ENCODE measurements at regions not wholly inside any gene's neighbourhood (a gene's known extent, or its start where the extent isn't known, plus 50 kb on each side); places are given as distances from the start of the nearest gene placed in this dataset.

- H3K27me3 Mint-ChIP-seq: no peaks in the 10 kb centered on the region
- no peak for DNase-seq (ENCODE audit: low spot score, unreplicated experiment)
- no peak for TF ChIP-seq CTCF (IDR thresholded peaks at IDR 0.05; ENCODE audit: unreplicated experiment)
- no peaks in the 10 kb centered on the region for H3K36me3 Mint-ChIP-seq (ENCODE audit: insufficient read depth)
- no peak overlapping the region for H3K4me3 Mint-ChIP-seq (ENCODE audit: low read depth)
- H3K27ac Mint-ChIP-seq: no peak overlapping the region
- H3K4me1 Mint-ChIP-seq (ENCODE audit: low read depth): no peaks in the 10 kb centered on the region
- H3K9me3 Mint-ChIP-seq (ENCODE audit: low read depth): peaks cover 4% of the 10 kb centered on the region
Observed at GRCh38 chr2:220560192-220560591, 932.8 kb downstream of the SLC4A3 start.

GRCh38 chr2:220562375-220563140 is 935.1 kb downstream of the SLC4A3 start:
- Mint-ChIP-seq H3K27ac (no peak overlapping the region), H3K9me3 (ENCODE audit: low read depth) (peaks cover 4% of the 10 kb centered on the region), H3K4me3 (ENCODE audit: low read depth) (no peak overlapping the region), H3K4me1 (ENCODE audit: low read depth) (no peaks in the 10 kb centered on the region), H3K36me3 (ENCODE audit: insufficient read depth) (no peaks in the 10 kb centered on the region), H3K27me3 (no peaks in the 10 kb centered on the region)
- no peak for DNase-seq (ENCODE audit: low spot score, unreplicated experiment)
- TF ChIP-seq CTCF (IDR thresholded peaks at IDR 0.05; ENCODE audit: unreplicated experiment): no peak

DNA sequence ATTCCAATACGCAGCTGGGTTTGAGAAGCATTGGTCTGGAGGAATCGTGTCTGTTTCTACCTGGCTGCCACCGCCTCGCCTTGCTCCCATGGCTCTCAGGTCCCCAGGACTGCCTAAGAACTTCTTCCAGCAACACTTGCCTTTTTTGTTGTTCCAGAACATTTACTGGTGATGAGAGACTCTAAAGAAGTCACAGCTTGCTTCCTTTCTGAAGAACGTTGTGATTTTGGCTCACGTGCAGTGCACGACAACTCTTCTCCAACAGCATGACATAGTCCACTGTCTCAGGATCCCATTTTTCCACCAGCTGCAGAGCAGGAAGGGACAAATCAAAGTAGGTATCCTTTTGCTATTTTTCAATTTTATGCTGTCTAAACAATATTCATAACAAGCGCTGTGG is 940.9 kb downstream of the SLC4A3 start:
- no peaks in the 10 kb centered on the region for H3K4me1 Mint-ChIP-seq (ENCODE audit: low read depth)
- H3K4me3 Mint-ChIP-seq (ENCODE audit: low read depth): no peak overlapping the region
- H3K27ac Mint-ChIP-seq: no peak overlapping the region

GRCh38 chr2:220569112-220569897 is 941.9 kb downstream of the SLC4A3 start:
- H3K27ac Mint-ChIP-seq: no peak overlapping the region
- TF ChIP-seq CTCF (IDR thresholded peaks at IDR 0.05; ENCODE audit: unreplicated experiment): no peak
- no peak for DNase-seq (ENCODE audit: low spot score, unreplicated experiment)
- no peak overlapping the region for H3K4me3 Mint-ChIP-seq (ENCODE audit: low read depth)
- no peaks in the 10 kb centered on the region for H3K4me1 Mint-ChIP-seq (ENCODE audit: low read depth)
- no peaks in the 10 kb centered on the region for H3K36me3 Mint-ChIP-seq (ENCODE audit: insufficient read depth)
- H3K27me3 Mint-ChIP-seq: no peaks in the 10 kb centered on the region
- no peaks in the 10 kb centered on the region for H3K9me3 Mint-ChIP-seq (ENCODE audit: low read depth)

More for the DNA sequence above, 940.9 kb downstream of the SLC4A3 start:
- Mint-ChIP-seq H3K27me3 (no peaks in the 10 kb centered on the region), H3K9me3 (ENCODE audit: low read depth) (no peaks in the 10 kb centered on the region), H3K36me3 (ENCODE audit: insufficient read depth) (no peaks in the 10 kb centered on the region)
- no peak for TF ChIP-seq CTCF (IDR thresholded peaks at IDR 0.05; ENCODE audit: unreplicated experiment)
- DNase-seq (ENCODE audit: low spot score, unreplicated experiment): no peak

DNA sequence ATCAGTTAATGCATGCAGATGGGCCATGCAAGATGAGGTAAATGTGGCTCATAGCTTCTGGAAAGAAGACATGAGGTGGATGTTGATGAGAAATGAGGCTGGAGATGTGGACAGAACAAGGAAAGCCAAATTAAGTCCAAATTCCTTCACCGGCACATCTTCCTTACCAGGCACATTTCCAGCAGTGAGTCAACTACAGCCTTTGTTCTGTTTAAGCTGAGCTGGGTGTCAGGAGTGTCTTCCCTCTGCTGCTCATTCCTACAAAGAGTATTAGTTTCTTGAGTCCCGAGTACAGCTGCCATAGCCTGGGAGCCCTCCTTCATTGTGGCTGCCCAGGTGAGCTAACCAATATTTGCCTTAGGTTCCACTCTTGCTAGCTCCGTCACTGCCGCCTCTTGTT is 945.0 kb downstream of the SLC4A3 start:
- Mint-ChIP-seq H3K27ac (no peak overlapping the region), H3K36me3 (ENCODE audit: insufficient read depth) (no peaks in the 10 kb centered on the region), H3K9me3 (ENCODE audit: low read depth) (no peaks in the 10 kb centered on the region), H3K4me1 (ENCODE audit: low read depth) (no peaks in the 10 kb centered on the region), H3K4me3 (ENCODE audit: low read depth) (no peak overlapping the region), H3K27me3 (no peaks in the 10 kb centered on the region)
- DNase-seq (ENCODE audit: low spot score, unreplicated experiment): no peak
- TF ChIP-seq CTCF (IDR thresholded peaks at IDR 0.05; ENCODE audit: unreplicated experiment): no peak
